ENCODE measurements at regions not wholly inside any gene's neighbourhood (a gene's known extent, or its start where the extent isn't known, plus 50 kb on each side); places are given as distances from the start of the nearest gene placed in this dataset.

DNA sequence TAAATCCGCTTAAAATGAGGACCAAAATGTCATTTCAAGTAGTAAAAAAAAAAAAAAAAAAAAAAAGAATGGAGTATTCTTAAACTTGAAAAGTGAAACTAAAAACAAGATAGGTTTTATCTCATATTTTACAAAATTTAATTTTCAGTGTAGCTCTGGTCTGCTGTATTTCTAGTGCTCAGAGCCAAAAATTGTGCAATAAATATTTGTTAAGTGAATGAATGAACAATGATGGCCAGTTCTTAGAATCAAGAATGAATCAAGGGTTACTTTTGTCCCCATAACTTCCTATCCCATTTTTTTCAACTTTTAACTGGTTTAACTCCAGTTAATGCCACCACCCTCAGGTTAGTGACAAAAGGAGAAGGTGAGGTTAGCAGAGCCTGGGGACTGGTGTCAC lies 214.4 kb downstream of the ABHD5 start (continued):
- TF ChIP-seq, protein P1, sequence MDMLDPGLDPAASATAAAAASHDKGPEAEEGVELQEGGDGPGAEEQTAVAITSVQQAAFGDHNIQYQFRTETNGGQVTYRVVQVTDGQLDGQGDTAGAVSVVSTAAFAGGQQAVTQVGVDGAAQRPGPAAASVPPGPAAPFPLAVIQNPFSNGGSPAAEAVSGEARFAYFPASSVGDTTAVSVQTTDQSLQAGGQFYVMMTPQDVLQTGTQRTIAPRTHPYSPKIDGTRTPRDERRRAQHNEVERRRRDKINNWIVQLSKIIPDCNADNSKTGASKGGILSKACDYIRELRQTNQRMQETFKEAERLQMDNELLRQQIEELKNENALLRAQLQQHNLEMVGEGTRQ (IDR thresholded peaks at IDR 0.05; ENCODE audit: borderline replicate concordance, low read depth, low read length): no peak
- TF ChIP-seq, protein P2, sequence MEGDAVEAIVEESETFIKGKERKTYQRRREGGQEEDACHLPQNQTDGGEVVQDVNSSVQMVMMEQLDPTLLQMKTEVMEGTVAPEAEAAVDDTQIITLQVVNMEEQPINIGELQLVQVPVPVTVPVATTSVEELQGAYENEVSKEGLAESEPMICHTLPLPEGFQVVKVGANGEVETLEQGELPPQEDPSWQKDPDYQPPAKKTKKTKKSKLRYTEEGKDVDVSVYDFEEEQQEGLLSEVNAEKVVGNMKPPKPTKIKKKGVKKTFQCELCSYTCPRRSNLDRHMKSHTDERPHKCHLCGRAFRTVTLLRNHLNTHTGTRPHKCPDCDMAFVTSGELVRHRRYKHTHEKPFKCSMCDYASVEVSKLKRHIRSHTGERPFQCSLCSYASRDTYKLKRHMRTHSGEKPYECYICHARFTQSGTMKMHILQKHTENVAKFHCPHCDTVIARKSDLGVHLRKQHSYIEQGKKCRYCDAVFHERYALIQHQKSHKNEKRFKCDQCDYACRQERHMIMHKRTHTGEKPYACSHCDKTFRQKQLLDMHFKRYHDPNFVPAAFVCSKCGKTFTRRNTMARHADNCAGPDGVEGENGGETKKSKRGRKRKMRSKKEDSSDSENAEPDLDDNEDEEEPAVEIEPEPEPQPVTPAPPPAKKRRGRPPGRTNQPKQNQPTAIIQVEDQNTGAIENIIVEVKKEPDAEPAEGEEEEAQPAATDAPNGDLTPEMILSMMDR (IDR thresholded peaks at IDR 0.05): no peak
- TF ChIP-seq GABPA (IDR thresholded peaks at IDR 0.05; ENCODE audit: low read depth): no peak

DNA sequence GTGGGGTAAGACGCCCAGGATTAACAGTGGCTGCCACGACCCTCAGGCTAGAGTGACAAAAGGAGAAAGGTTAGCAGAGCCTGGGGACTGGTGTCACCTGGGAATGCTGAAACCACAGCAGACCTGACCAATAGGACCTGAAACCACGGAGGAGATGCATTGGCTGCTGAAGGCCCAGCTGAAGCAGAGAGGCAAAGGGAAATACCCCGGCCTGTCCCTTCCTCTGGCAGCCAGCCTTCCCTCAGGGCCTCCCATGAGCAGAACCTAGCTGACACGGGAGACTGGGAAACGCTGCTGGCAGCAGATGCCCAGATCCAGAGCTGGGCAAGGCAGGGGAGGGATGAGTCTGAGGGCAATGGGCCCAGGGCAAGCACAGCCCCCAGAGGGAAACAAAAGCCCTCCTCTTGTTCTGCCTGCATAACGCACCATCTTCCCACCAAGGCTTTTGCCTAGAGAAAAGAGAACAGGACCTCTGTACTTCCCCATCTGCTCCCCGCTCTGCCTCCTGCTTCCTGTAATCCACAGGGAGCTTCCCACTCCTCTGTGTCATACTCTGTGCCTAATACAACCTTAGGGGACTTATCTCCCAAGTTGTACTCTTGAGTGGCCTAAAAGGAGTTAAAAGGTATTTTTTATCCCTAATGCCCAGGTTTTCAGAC lies 216.2 kb downstream of the ABHD5 start:
- H2AFZ ChIP-seq (ENCODE audit: low read depth): no peak overlapping the region
- H3F3A ChIP-seq (replicated peaks; ENCODE audit: insufficient read depth): no peaks in the 10 kb centered on the region
- ChIA-PET POLR2A (no interaction called here), CTCF (interaction anchor here (1.7 kb wide), 1 partner anchor 10 kb away, joined by 4 read pairs; no protein-coding TSS in a partner anchor)
- H3K9me3 ChIP-seq: no peaks in the 10 kb centered on the region
- TF ChIP-seq MXI1 (IDR thresholded peaks at IDR 0.05; ENCODE audit: low read depth, low read length): no peak
- TF ChIP-seq POLR2AphosphoS5 (IDR thresholded peaks at IDR 0.05; ENCODE audit: low read depth, low read length): no peak
- no peak for TF ChIP-seq NFIC (IDR thresholded peaks at IDR 0.05; ENCODE audit: borderline replicate concordance)
- no peak for TF ChIP-seq YY1 (IDR thresholded peaks at IDR 0.05; ENCODE audit: low read depth)
- no peaks in the 10 kb centered on the region for H3K79me2 ChIP-seq (ENCODE audit: insufficient read depth)
- H3K27ac ChIP-seq (ENCODE audit: low read depth in 2 of 2, low read length in 1 of 2): no peak overlapping the region
- H3K4me3 ChIP-seq (ENCODE audit: low read depth in 2 of 2, low read length in 1 of 2): no peak overlapping the region
- H4K20me1 ChIP-seq (ENCODE audit: insufficient read depth): no peaks in the 10 kb centered on the region
- 72% methylated on average over 5 of the region's 8 CpGs for WGBS (ENCODE audit: low lambda C conversion rate)
- H3K9me2 ChIP-seq: no peaks in the 10 kb centered on the region
- H3K9ac ChIP-seq: no peak overlapping the region
- no peak for DNase-seq
- H3K27me3 ChIP-seq (ENCODE audit: insufficient read depth): no peaks in the 10 kb centered on the region
- H3K4me1 ChIP-seq (ENCODE audit: control insufficient read depth in 1 of 2, insufficient read depth in 2 of 2, low read depth in 1 of 2, low read length in 1 of 2): peaks cover 0 to 7% of the 10 kb centered on the region in 2 experiments; a peak in 1 of 4 replicates
- no peaks in the 10 kb centered on the region for H3K36me3 ChIP-seq (replicated peaks in 1 of 2; ENCODE audit: control insufficient read depth in 1 of 2, insufficient read depth in 2 of 2, low read length in 1 of 2)
- no peak overlapping the region for H3K4me2 ChIP-seq

DNA sequence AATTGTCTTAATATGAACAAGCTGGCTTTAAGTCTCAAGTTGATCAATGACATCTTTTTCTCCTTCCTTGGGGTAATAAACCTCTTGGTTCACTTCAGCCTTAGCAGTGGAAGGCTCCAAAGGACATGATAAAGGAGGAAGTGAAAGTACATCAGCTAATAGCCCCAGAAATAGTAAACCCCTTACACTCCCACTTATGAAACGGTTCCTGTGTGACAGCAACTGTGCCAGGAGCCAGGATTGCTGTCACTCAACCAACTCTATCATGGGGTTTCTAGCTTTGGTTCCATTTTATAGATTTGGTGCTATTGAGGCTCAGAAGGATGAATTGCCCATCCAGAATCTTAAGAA lies 216.7 kb downstream of the ABHD5 start:
- Histone ChIP-seq H4K20me1 (ENCODE audit: insufficient read depth) (no peaks in the 10 kb centered on the region), H3K79me2 (ENCODE audit: insufficient read depth) (no peaks in the 10 kb centered on the region), H3K4me3 (ENCODE audit: low read depth in 2 of 2, low read length in 1 of 2) (no peak overlapping the region), H3K9me3 (no peaks in the 10 kb centered on the region), H3K4me1 (ENCODE audit: control insufficient read depth in 1 of 2, insufficient read depth in 2 of 2, low read depth in 1 of 2, low read length in 1 of 2) (peaks cover 0 to 7% of the 10 kb centered on the region in 2 experiments; a peak in 1 of 4 replicates), H3K9me2 (no peaks in the 10 kb centered on the region), H3K36me3 (replicated peaks in 1 of 2; ENCODE audit: control insufficient read depth in 1 of 2, insufficient read depth in 2 of 2, low read length in 1 of 2) (no peaks in the 10 kb centered on the region), H3K4me2 (no peak overlapping the region), H2AFZ (ENCODE audit: low read depth) (no peak overlapping the region), H3K27ac (ENCODE audit: low read depth in 2 of 2, low read length in 1 of 2) (no peak overlapping the region), H3K27me3 (ENCODE audit: insufficient read depth) (no peaks in the 10 kb centered on the region), H3K9ac (no peak overlapping the region), H3F3A (replicated peaks; ENCODE audit: insufficient read depth) (no peaks in the 10 kb centered on the region)
- CTCF ChIA-PET: interaction anchor here (1.7 kb wide), 1 partner anchor 9 kb away, joined by 4 read pairs; no protein-coding TSS in a partner anchor
- TF ChIP-seq FOSL2 (IDR thresholded peaks at IDR 0.05; ENCODE audit: borderline replicate concordance, low read depth) (no peak), FOXJ3 (CRISPR knock-in tag; IDR thresholded peaks at IDR 0.05) (no peak)
- POLR2A ChIA-PET: no interaction called here
- 70% methylated on average over 1 of the region's 1 CpG for WGBS (ENCODE audit: low lambda C conversion rate)
- DNase-seq: no peak
